ENCODE measurements at regions not wholly inside any gene's neighbourhood (a gene's known extent, or its start where the extent isn't known, plus 50 kb on each side); places are given as distances from the start of the nearest gene placed in this dataset.

DNA sequence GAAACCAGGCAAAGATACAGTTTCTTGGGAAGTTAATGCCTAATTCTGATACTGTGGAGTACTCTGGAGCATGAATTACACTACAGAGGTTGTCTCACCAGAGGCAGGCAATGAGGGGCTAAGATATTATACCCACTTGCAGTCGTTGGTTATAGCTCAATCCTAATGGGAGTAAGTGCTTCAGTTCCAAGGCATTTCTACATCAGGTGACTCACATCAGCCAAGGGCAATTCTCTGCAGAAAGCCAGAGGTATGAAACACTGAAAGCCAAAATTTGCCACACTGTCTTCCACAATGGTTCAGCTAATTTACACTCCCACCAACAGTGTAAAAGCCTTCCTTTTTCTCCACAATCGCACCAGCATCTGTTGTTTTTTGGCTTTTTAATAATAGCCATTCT is 174.0 kb upstream of the IL15 start:
- TF ChIP-seq, protein P1, sequence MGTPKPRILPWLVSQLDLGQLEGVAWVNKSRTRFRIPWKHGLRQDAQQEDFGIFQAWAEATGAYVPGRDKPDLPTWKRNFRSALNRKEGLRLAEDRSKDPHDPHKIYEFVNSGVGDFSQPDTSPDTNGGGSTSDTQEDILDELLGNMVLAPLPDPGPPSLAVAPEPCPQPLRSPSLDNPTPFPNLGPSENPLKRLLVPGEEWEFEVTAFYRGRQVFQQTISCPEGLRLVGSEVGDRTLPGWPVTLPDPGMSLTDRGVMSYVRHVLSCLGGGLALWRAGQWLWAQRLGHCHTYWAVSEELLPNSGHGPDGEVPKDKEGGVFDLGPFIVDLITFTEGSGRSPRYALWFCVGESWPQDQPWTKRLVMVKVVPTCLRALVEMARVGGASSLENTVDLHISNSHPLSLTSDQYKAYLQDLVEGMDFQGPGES (IDR thresholded peaks at IDR 0.05; ENCODE audit: low read depth, low read length), result no peak
- no peak for TF ChIP-seq GABPA (IDR thresholded peaks at IDR 0.05; ENCODE audit: low read depth)
- TF ChIP-seq EZH2phosphoT487 (IDR thresholded peaks at IDR 0.05; ENCODE audit: borderline replicate concordance, low read depth), result no peak
- TF ChIP-seq, protein P2, sequence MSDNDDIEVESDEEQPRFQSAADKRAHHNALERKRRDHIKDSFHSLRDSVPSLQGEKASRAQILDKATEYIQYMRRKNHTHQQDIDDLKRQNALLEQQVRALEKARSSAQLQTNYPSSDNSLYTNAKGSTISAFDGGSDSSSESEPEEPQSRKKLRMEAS (IDR thresholded peaks at IDR 0.05; ENCODE audit: low read depth), result no peak
- TF ChIP-seq, protein P3, sequence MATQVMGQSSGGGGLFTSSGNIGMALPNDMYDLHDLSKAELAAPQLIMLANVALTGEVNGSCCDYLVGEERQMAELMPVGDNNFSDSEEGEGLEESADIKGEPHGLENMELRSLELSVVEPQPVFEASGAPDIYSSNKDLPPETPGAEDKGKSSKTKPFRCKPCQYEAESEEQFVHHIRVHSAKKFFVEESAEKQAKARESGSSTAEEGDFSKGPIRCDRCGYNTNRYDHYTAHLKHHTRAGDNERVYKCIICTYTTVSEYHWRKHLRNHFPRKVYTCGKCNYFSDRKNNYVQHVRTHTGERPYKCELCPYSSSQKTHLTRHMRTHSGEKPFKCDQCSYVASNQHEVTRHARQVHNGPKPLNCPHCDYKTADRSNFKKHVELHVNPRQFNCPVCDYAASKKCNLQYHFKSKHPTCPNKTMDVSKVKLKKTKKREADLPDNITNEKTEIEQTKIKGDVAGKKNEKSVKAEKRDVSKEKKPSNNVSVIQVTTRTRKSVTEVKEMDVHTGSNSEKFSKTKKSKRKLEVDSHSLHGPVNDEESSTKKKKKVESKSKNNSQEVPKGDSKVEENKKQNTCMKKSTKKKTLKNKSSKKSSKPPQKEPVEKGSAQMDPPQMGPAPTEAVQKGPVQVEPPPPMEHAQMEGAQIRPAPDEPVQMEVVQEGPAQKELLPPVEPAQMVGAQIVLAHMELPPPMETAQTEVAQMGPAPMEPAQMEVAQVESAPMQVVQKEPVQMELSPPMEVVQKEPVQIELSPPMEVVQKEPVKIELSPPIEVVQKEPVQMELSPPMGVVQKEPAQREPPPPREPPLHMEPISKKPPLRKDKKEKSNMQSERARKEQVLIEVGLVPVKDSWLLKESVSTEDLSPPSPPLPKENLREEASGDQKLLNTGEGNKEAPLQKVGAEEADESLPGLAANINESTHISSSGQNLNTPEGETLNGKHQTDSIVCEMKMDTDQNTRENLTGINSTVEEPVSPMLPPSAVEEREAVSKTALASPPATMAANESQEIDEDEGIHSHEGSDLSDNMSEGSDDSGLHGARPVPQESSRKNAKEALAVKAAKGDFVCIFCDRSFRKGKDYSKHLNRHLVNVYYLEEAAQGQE (IDR thresholded peaks at IDR 0.05; ENCODE audit: low read depth, low read length), result no peak
- TF ChIP-seq FOXJ3 (CRISPR knock-in tag; IDR thresholded peaks at IDR 0.05), result no peak
- TF ChIP-seq EP300 (IDR thresholded peaks at IDR 0.05; ENCODE audit: borderline replicate concordance in 1 of 2, low read depth in 1 of 2, low read length in 1 of 2), result no peak
- no peak for TF ChIP-seq RFX5 (IDR thresholded peaks at IDR 0.05; ENCODE audit: low read length)
- TF ChIP-seq, protein P4, sequence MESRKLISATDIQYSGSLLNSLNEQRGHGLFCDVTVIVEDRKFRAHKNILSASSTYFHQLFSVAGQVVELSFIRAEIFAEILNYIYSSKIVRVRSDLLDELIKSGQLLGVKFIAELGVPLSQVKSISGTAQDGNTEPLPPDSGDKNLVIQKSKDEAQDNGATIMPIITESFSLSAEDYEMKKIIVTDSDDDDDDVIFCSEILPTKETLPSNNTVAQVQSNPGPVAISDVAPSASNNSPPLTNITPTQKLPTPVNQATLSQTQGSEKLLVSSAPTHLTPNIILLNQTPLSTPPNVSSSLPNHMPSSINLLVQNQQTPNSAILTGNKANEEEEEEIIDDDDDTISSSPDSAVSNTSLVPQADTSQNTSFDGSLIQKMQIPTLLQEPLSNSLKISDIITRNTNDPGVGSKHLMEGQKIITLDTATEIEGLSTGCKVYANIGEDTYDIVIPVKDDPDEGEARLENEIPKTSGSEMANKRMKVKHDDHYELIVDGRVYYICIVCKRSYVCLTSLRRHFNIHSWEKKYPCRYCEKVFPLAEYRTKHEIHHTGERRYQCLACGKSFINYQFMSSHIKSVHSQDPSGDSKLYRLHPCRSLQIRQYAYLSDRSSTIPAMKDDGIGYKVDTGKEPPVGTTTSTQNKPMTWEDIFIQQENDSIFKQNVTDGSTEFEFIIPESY (IDR thresholded peaks at IDR 0.05; ENCODE audit: borderline replicate concordance, low read depth), result no peak
- no peak for TF ChIP-seq SIN3A (IDR thresholded peaks at IDR 0.05; ENCODE audit: borderline replicate concordance, low read depth, low read length)
- no peak for TF ChIP-seq TEAD4 (IDR thresholded peaks at IDR 0.05; ENCODE audit: borderline replicate concordance, insufficient read depth)
- TF ChIP-seq RXRA (IDR thresholded peaks at IDR 0.05; ENCODE audit: borderline replicate concordance, low read depth), result no peak
- no peak for TF ChIP-seq JUND (IDR thresholded peaks at IDR 0.05)
- no peak overlapping the region for H3K4me2 ChIP-seq
- H3K27ac ChIP-seq (ENCODE audit: low read depth in 2 of 2, low read length in 1 of 2), result no peak overlapping the region
- no peaks in the 10 kb centered on the region for H3K27me3 ChIP-seq (ENCODE audit: insufficient read depth)
- peaks cover 0 to 16% of the 10 kb centered on the region in 2 experiments; a peak in 2 of 4 replicates for H3K4me1 ChIP-seq (ENCODE audit: control insufficient read depth in 1 of 2, insufficient read depth in 2 of 2, low read depth in 1 of 2, low read length in 1 of 2)
- no peaks in the 10 kb centered on the region for H3K9me3 ChIP-seq
- ChIA-PET POLR2A (no interaction called here), CTCF (interaction anchor here (0.8 kb wide), 1 partner anchor 92 kb away, joined by 3 read pairs; no protein-coding TSS in a partner anchor)
- 71% methylated on average over 2 of the region's 2 CpGs for WGBS (ENCODE audit: low lambda C conversion rate)
- no peak for DNase-seq
- H4K20me1 ChIP-seq (ENCODE audit: insufficient read depth), result no peaks in the 10 kb centered on the region
- H3K79me2 ChIP-seq (ENCODE audit: insufficient read depth), result no peaks in the 10 kb centered on the region
- peaks cover 17% of the 10 kb centered on the region for H3F3A ChIP-seq (replicated peaks; ENCODE audit: insufficient read depth)
- H3K4me3 ChIP-seq (ENCODE audit: low read depth in 2 of 2, low read length in 1 of 2), result no peak overlapping the region
- no peak overlapping the region for H2AFZ ChIP-seq (ENCODE audit: low read depth)
- H3K9me2 ChIP-seq, result no peaks in the 10 kb centered on the region
- H3K9ac ChIP-seq, result no peak overlapping the region
- no peaks in the 10 kb centered on the region for H3K36me3 ChIP-seq (replicated peaks in 1 of 2; ENCODE audit: control insufficient read depth in 1 of 2, insufficient read depth in 2 of 2, low read length in 1 of 2)

Measured in SK-N-SH (cell line).